OCI-LY1 (cell line): ENCODE measurements at regions not wholly inside any gene's neighbourhood (a gene's known extent, or its start where the extent isn't known, plus 50 kb on each side); places are given as distances from the start of the nearest gene placed in this dataset.

Source experiments
- CTCF ChIP-seq: fragments of 200-600 bp; sonication (generic), shearing (Covaris generic); IDR thresholded peaks from 2 replicates; pipeline ENCODE4 v1.5.1; 2017; ENCODE audit warnings: mild to moderate bottlenecking, antibody characterized with exemption, low read length, moderate library complexity, mixed read lengths
- EZH2 ChIP-seq: fragments of 200-600 bp; sonication (generic), shearing (Covaris generic); IDR thresholded peaks from 2 replicates; pipeline ENCODE4 v1.8.0; 2017; ENCODE audit warnings: borderline replicate concordance, mixed run types, mild to moderate bottlenecking, antibody characterized with exemption, low read length, moderate library complexity, mixed read lengths

- TF ChIP-seq CTCF: no peak
- TF ChIP-seq EZH2: no peak
These were observed 489.7 kb downstream of the RFC3 start for GRCh38 chr13:34307607-34308006.
